ENCODE measurements at regions not wholly inside any gene's neighbourhood (a gene's known extent, or its start where the extent isn't known, plus 50 kb on each side); places are given as distances from the start of the nearest gene placed in this dataset.

- TF ChIP-seq ZBTB7B (CRISPR knock-in tag; IDR thresholded peaks at IDR 0.05) (peak; percentile 93), ZNF605 (CRISPR knock-in tag; IDR thresholded peaks at IDR 0.05) (peak; percentile 88), NFYC (CRISPR knock-in tag; IDR thresholded peaks at IDR 0.05) (0 out of 2 replicates have a peak, but pooled peaks have one; percentile 15), ZBTB40 (IDR thresholded peaks at IDR 0.05) (no peak), ZBTB40 (CRISPR knock-in tag; IDR thresholded peaks at IDR 0.05) (0 out of 2 replicates have a peak, but pooled peaks have one; percentile 26), ZFY (CRISPR knock-in tag; IDR thresholded peaks at IDR 0.05) (peak; percentile 58; the same call in 1 of the 2 replicates), ZFP91 (CRISPR knock-in tag; IDR thresholded peaks at IDR 0.05; ENCODE audit: borderline replicate concordance) (peak; percentile 72), NCOR1 (IDR thresholded peaks at IDR 0.05; ENCODE audit: borderline replicate concordance, low read length) (no peak), SP140L (CRISPR knock-in tag; IDR thresholded peaks at IDR 0.05; ENCODE audit: borderline replicate concordance) (peak; percentile 82; the same call in 1 of the 2 replicates), ZNF263 (CRISPR knock-in tag; IDR thresholded peaks at IDR 0.05) (peak; percentile 60; the same call in 1 of the 2 replicates), ZNF83 (CRISPR knock-in tag; IDR thresholded peaks at IDR 0.05; ENCODE audit: borderline replicate concordance) (no peak), DMAP1 (CRISPR knock-in tag; IDR thresholded peaks at IDR 0.05) (peak; percentile 86; the same call in 1 of the 2 replicates), UBTF (CRISPR knock-in tag; IDR thresholded peaks at IDR 0.05) (peak; percentile 41; the same call in 1 of the 2 replicates), PHF8 (CRISPR knock-in tag; IDR thresholded peaks at IDR 0.05) (peak; percentile 50; the same call in 1 of the 2 replicates), ATF3 (CRISPR knock-in tag; IDR thresholded peaks at IDR 0.05) (peak; percentile 95), FOXK2 (IDR thresholded peaks at IDR 0.05) (no peak)
These were observed 120.2 kb upstream of the SLC45A1 start (continued) for GRCh38 chr1:8197493-8198282.
